ENCODE measurements at regions not wholly inside any gene's neighbourhood (a gene's known extent, or its start where the extent isn't known, plus 50 kb on each side); places are given as distances from the start of the nearest gene placed in this dataset.

GRCh38 chr5:27773636-27774035 lies 735.2 kb upstream of the CDH9 start:
- TF ChIP-seq CREB1 (CRISPR knock-in tag; IDR thresholded peaks at IDR 0.05; ENCODE audit: low read depth) (no peak), POLR2AphosphoS5 (IDR thresholded peaks at IDR 0.05; ENCODE audit: low read depth) (no peak), EZH2 (IDR thresholded peaks at IDR 0.05; ENCODE audit: low read depth, unreplicated experiment) (no peak), CTCF (conservative IDR thresholded peaks at IDR 0.05; ENCODE audit: low read depth in 2 of 2) (no peak), STAT1 (IDR thresholded peaks at IDR 0.05; ENCODE audit: unreplicated experiment) (no peak), EZH2phosphoT487 (IDR thresholded peaks at IDR 0.05; ENCODE audit: unreplicated experiment) (no peak), REST (IDR thresholded peaks at IDR 0.05; ENCODE audit: unreplicated experiment) (no peak), NANOG (IDR thresholded peaks at IDR 0.05; ENCODE audit: borderline replicate concordance) (no peak), ZNF114 (CRISPR knock-in tag; IDR thresholded peaks at IDR 0.05) (no peak), ZNF331 (CRISPR knock-in tag; IDR thresholded peaks at IDR 0.05; ENCODE audit: low read depth) (no peak), ETS1 (IDR thresholded peaks at IDR 0.05) (no peak)

All from GM23338 (cell line).